PC-3 (cell line): ENCODE measurements at regions not wholly inside any gene's neighbourhood (a gene's known extent, or its start where the extent isn't known, plus 50 kb on each side); places are given as distances from the start of the nearest gene placed in this dataset.

Experiments
- ATAC-seq: fragments of 200-7000 bp; cut with Tn5 transposase; 2 replicates; pipeline ENCODE4 v1.9.1; 2020; ENCODE audit warnings: mild to moderate bottlenecking, moderate library complexity
- BruUV-seq: library from RNA; stranded (reverse); fragments of 400-500 nt; replicated peaks from 2 replicates; lab custom pipeline; 2021; lab: Mats Ljungman, UMichigan
- CTCF ChIA-PET: fragments of 300-600 bp; sonication (Branson Sonifier 250); formaldehyde crosslinking; loops from one replicate; lab custom pipeline; 2022; ENCODE audit warnings: antibody characterized with exemption; lab: Charles Lee
- POLR2A ChIA-PET: fragments of 300-600 bp; sonication (Branson Sonifier 250); formaldehyde crosslinking; loops from one replicate; lab custom pipeline; 2022; ENCODE audit warnings: antibody characterized with exemption; ENCODE audit not compliant: unreplicated experiment; lab: Charles Lee
- DNase-seq: peaks from one replicate; pipeline ENCODE4 v3.0.0-alpha.2; 2015
- H2AFZ ChIP-seq: fragments of 300-600 bp; sonication (generic); 2 replicates; pipeline ENCODE4 v1.6.0; 2016; ENCODE audit warnings: antibody characterized with exemption, low read length
- H3F3A ChIP-seq: fragments of 300-600 bp; sonication (generic); one replicate; pipeline ENCODE4 v1.6.0; 2017; ENCODE audit warnings: antibody characterized with exemption, low read length, control low read depth, mild to moderate bottlenecking; ENCODE audit not compliant: unreplicated experiment
- H3K27ac ChIP-seq: fragments of 300-600 bp; sonication (generic); 2 replicates; pipeline ENCODE4 v1.5.1; 2016; ENCODE audit warnings: mild to moderate bottlenecking, low read length
- H3K27me3 ChIP-seq: fragments of 300-600 bp; sonication (generic); 2 replicates; pipeline ENCODE4 v1.6.1; 2016; ENCODE audit warnings: low read length, mixed read lengths
- H3K36me3 ChIP-seq: fragments of 300-600 bp; sonication (generic); 2 replicates; pipeline ENCODE4 v1.6.1; 2016; ENCODE audit warnings: low read depth, mixed run types, low read length, mixed read lengths
- H3K4me1 ChIP-seq: fragments of 300-600 bp; sonication (generic); 2 replicates; pipeline ENCODE4 v1.5.1; 2016; ENCODE audit warnings: low read length; ENCODE audit not compliant: insufficient read depth
- H3K4me2 ChIP-seq: fragments of 300-600 bp; sonication (generic); 2 replicates; pipeline ENCODE4 v1.6.0; 2016; ENCODE audit warnings: low read length
- H3K4me3 ChIP-seq: fragments of 300-600 bp; sonication (generic); 2 replicates; pipeline ENCODE4 v1.5.1; 2016; ENCODE audit warnings: mild to moderate bottlenecking, low read length, mixed read lengths
- H3K79me2 ChIP-seq: fragments of 300-600 bp; sonication (generic); 2 replicates; pipeline ENCODE4 v1.6.1; 2017; ENCODE audit warnings: low read length, mixed read lengths
- H3K9ac ChIP-seq: fragments of 300-600 bp; sonication (generic); 2 replicates; pipeline ENCODE4 v1.6.0; 2016; ENCODE audit warnings: mild to moderate bottlenecking, low read length
- H3K9me2 ChIP-seq: fragments of 300-600 bp; sonication (generic); replicated peaks from 2 replicates; pipeline ENCODE4 v1.6.1; 2016; ENCODE audit warnings: mixed run types, low read length, mixed read lengths
- H3K9me3 ChIP-seq: fragments of 300-600 bp; sonication (generic); 2 replicates; pipeline ENCODE4 v1.6.1; 2016; ENCODE audit warnings: low read length, mixed read lengths
- H4K20me1 ChIP-seq: fragments of 300-600 bp; sonication (generic); 2 replicates; pipeline ENCODE4 v1.6.1; 2016; ENCODE audit warnings: low read length, mixed read lengths
- CTCF ChIP-seq: fragments of 300-600 bp; sonication (generic); conservative IDR thresholded peaks from 2 replicates; pipeline ENCODE4 v1.5.1; 2017; ENCODE audit warnings: antibody characterized with exemption, low read depth, mild to moderate bottlenecking, low read length
- EZH2 ChIP-seq: fragments of 300-600 bp; sonication (generic); IDR thresholded peaks from one replicate; pipeline ENCODE4 v1.6.1; 2017; ENCODE audit warnings: antibody characterized with exemption, mild to moderate bottlenecking, low read length; ENCODE audit not compliant: unreplicated experiment
- EZH2phosphoT487 ChIP-seq: fragments of 300-600 bp; sonication (generic); IDR thresholded peaks from 2 replicates; pipeline ENCODE4 v1.6.1; 2018; ENCODE audit warnings: mild to moderate bottlenecking, antibody characterized with exemption, low read length, borderline replicate concordance
- intact Hi-C: fragments of 100-400 bp; cut with micrococcal nuclease; formaldehyde crosslinking; loops from 2 replicates; pipeline ENCODE4 v1.9.0; 2023

DNA sequence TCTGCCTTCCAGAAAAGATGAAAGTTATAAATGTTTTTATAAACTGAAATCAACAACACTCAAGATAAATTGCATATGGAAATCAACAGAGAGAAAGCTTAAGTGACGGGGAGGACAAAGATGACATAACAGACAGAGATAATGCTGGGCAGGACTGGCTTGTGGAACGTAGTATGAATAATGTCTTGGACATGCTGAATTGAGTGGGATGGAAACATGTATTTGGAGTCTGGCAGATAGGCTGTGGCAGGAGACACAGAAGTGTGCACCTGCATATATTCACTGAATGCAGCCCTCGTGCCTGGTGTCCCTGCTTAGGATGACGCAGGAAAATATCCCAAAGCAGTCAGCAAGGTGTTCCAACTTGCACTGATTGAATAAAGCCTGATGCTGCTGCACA is 318.2 kb downstream of the CBLN2 start:
- intact Hi-C loops, result no loop called here
- Histone ChIP-seq H4K20me1 (no peaks in the 10 kb centered on the region), H3K9ac (no peak overlapping the region), H3K9me2 (no peaks in the 10 kb centered on the region), H3K36me3 (no peaks in the 10 kb centered on the region), H3K27ac (no peak overlapping the region), H3K27me3 (no peaks in the 10 kb centered on the region), H3K4me2 (no peak overlapping the region), H3K9me3 (no peaks in the 10 kb centered on the region), H3K79me2 (no peaks in the 10 kb centered on the region), H3K4me3 (no peak overlapping the region), H2AFZ (no peak overlapping the region), H3K4me1 (no peaks in the 10 kb centered on the region), H3F3A (no peaks in the 10 kb centered on the region)
- no peak for ATAC-seq
- no peak for DNase-seq
- CTCF ChIA-PET, result no interaction called here
- no TSS peak for BruUV-seq
- POLR2A ChIA-PET, result no interaction called here
- no peak for TF ChIP-seq CTCF
- no peak for TF ChIP-seq EZH2
- TF ChIP-seq EZH2phosphoT487, result no peak

DNA sequence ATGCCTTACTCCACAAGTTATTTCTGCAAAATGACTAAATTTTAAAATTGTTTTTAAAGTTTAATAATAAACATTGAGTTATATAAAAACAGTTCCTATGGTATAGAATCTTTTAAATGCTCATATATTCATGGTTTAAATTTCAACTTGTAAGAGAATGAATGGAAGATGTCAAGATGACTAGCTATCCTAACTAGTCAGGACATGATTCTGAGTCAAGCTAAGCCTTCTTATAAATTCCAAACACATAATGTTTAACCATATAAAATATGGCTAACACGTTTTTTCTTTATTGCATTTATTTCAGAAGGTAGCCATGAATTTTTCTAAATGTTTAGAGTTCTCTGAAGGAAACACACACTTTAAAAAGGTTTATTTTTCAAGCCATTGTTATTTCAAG is 320.4 kb downstream of the CBLN2 start:
- H3K36me3 ChIP-seq, result no peaks in the 10 kb centered on the region

More for the DNA sequence above, 320.4 kb downstream of the CBLN2 start:
- H3F3A ChIP-seq, result no peaks in the 10 kb centered on the region
- no peak for TF ChIP-seq EZH2
- TF ChIP-seq CTCF, result no peak
- TF ChIP-seq EZH2phosphoT487, result no peak
- POLR2A ChIA-PET, result no interaction called here
- no peaks in the 10 kb centered on the region for H3K9me3 ChIP-seq
- no peaks in the 10 kb centered on the region for H3K4me1 ChIP-seq
- no peak overlapping the region for H3K27ac ChIP-seq
- CTCF ChIA-PET, result no interaction called here
- BruUV-seq, result no TSS peak
- no peaks in the 10 kb centered on the region for H3K79me2 ChIP-seq
- H3K27me3 ChIP-seq, result no peaks in the 10 kb centered on the region
- intact Hi-C loops, result no loop called here
- H3K4me3 ChIP-seq, result no peak overlapping the region
- no peak overlapping the region for H2AFZ ChIP-seq
- no peak overlapping the region for H3K9ac ChIP-seq
- ATAC-seq (no peak), DNase-seq (no peak)
- no peak overlapping the region for H3K4me2 ChIP-seq
- H4K20me1 ChIP-seq, result no peaks in the 10 kb centered on the region
- H3K9me2 ChIP-seq, result no peaks in the 10 kb centered on the region
